ENCODE measurements at regions not wholly inside any gene's neighbourhood (a gene's known extent, or its start where the extent isn't known, plus 50 kb on each side); places are given as distances from the start of the nearest gene placed in this dataset.
A peak's percentile ranks its signal among the peaks of the same experiment; 100 is the strongest.

DNA sequence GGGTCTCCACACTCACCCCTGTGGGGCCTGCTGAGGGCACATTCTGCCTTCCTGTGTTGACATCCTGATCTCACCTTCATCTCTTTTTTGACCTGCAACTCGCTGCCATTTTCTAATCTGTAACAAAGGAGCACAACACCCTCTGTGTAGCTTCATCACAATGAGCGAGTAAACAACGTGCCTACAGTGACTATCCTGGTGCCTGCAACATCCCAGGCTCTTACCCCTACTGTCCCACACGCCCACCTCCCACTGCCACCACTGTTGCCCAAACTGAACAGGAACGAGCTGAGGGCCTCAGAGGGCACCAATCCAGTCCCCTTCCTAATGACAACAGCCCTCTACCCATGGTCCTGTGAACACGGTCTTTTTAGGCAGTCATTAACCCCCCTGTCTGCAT is 102.2 kb upstream of the GJB6 start:
- TF ChIP-seq, protein P1, sequence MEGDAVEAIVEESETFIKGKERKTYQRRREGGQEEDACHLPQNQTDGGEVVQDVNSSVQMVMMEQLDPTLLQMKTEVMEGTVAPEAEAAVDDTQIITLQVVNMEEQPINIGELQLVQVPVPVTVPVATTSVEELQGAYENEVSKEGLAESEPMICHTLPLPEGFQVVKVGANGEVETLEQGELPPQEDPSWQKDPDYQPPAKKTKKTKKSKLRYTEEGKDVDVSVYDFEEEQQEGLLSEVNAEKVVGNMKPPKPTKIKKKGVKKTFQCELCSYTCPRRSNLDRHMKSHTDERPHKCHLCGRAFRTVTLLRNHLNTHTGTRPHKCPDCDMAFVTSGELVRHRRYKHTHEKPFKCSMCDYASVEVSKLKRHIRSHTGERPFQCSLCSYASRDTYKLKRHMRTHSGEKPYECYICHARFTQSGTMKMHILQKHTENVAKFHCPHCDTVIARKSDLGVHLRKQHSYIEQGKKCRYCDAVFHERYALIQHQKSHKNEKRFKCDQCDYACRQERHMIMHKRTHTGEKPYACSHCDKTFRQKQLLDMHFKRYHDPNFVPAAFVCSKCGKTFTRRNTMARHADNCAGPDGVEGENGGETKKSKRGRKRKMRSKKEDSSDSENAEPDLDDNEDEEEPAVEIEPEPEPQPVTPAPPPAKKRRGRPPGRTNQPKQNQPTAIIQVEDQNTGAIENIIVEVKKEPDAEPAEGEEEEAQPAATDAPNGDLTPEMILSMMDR (IDR thresholded peaks at IDR 0.05; ENCODE audit: low read depth, low read length), result no peak
- DNase-seq (ENCODE audit: low read depth in 2 of 2), result no peak

DNA sequence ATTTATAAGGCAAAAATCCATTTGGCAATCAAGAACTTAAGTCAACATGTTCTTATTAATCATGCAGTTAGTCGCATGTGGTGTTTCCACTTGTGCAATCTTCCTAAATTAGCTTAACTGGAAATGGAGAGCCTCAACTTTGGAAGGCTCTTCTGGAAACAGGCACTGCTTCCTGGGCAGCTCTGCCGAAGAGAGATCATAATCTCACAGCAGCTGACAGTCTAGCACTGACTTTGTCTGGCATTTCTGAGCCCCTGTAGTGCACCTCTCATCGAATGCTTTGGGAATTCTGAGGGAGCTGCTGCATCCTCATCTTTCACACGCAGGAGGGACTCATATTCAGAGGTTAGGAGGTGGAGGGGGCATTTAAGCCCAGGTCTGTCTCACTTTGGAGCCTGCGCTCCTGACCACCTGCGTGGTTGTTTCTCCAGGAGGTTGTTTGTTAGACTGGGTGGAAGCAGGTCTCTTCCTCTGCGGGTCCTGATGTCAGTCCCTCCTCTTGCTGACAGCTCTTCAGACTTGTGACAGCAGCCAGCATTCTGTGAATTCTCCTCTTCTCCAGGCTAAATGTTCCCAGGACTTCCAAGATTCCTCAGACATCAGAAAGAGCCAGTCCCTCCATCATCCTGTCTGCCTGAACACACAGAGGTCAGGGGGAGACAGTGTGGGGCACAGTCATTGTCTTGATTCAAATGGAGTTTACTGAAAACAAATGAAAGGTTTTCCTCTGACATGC is 100.4 kb upstream of the GJB6 start:
- no peak overlapping the region for H3K4me3 ChIP-seq (replicated peaks in 1 of 2; ENCODE audit: low read depth in 2 of 2, low read length in 2 of 2)
- TF ChIP-seq, protein P1 (IDR thresholded peaks at IDR 0.05; ENCODE audit: low read depth, low read length), result no peak
- peak; percentile 8 to 52 for DNase-seq (ENCODE audit: low read depth in 2 of 2)

More for the DNA sequence above, 102.2 kb upstream of the GJB6 start:
- H3K4me3 ChIP-seq (replicated peaks in 1 of 2; ENCODE audit: low read depth in 2 of 2, low read length in 2 of 2), result no peak overlapping the region

GRCh38 chr13:20331949-20332348 is 99.8 kb upstream of the GJB6 start:
- DNase-seq (ENCODE audit: low read depth in 2 of 2), result no peak
- TF ChIP-seq, protein P1 (IDR thresholded peaks at IDR 0.05; ENCODE audit: low read depth, low read length), result no peak
- H3K4me3 ChIP-seq (replicated peaks in 1 of 2; ENCODE audit: low read depth in 2 of 2, low read length in 2 of 2), result no peak overlapping the region

GRCh38 chr13:20331419-20331818 is 99.3 kb upstream of the GJB6 start:
- no peak for DNase-seq (ENCODE audit: low read depth in 2 of 2)
- TF ChIP-seq, protein P1 (IDR thresholded peaks at IDR 0.05; ENCODE audit: low read depth, low read length), result no peak

GRCh38 chr13:20326809-20327208 is 94.7 kb upstream of the GJB6 start:
- no peak overlapping the region for H3K4me3 ChIP-seq (replicated peaks in 1 of 2; ENCODE audit: low read depth in 2 of 2, low read length in 2 of 2)
- DNase-seq (ENCODE audit: low read depth in 2 of 2), result no peak
- TF ChIP-seq, protein P1 (IDR thresholded peaks at IDR 0.05; ENCODE audit: low read depth, low read length), result no peak

More at GRCh38 chr13:20331419-20331818, 99.3 kb upstream of the GJB6 start:
- H3K4me3 ChIP-seq (replicated peaks in 1 of 2; ENCODE audit: low read depth in 2 of 2, low read length in 2 of 2), result no peak overlapping the region

DNA sequence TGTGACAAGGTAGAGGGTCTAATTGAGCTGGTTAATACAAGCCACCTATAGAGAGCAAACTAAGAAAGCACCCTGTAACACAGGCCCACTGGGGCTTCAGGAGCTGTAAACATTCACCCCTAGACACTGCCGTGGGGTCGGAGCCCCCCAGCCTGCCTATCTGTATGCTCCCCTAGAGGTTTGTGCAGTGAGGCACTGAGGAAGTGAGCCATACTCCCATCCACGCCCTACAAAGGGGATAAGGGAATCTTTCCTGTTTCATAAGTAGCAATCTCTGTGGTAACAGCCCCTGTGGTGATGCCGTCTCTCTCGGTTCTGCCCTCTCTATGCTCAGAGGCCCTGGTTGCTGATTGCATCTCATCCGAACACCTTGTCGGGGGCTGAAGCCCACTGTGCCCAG is 94.2 kb upstream of the GJB6 start:
- DNase-seq (ENCODE audit: low read depth in 2 of 2), result no peak
- TF ChIP-seq, protein P1 (IDR thresholded peaks at IDR 0.05; ENCODE audit: low read depth, low read length), result no peak
- H3K4me3 ChIP-seq (replicated peaks in 1 of 2; ENCODE audit: low read depth in 2 of 2, low read length in 2 of 2), result no peak overlapping the region

DNA sequence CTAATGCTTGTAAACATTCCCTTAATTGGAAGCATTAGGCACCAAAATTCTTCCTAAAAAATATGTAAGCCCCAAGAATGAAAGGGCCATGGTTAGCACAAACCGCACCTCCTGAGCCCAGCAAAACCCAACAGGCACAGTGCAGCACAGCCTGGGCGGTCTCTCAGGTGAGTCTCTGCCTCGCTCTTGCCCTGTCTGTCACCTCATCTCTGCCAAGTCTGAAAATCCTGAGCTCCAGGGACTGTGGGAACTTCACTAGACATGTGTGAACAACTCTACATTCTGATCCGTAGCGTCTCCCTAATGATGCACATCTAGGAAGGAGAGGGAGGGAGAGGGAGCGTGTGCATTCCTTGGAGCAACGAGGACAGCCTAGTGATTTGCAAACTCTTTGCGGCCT is 88.8 kb upstream of the GJB6 start:
- no peak overlapping the region for H3K4me3 ChIP-seq (replicated peaks in 1 of 2; ENCODE audit: low read depth in 2 of 2, low read length in 2 of 2)
- TF ChIP-seq, protein P1 (IDR thresholded peaks at IDR 0.05; ENCODE audit: low read depth, low read length), result no peak
- no peak for DNase-seq (ENCODE audit: low read depth in 2 of 2)
